GM23338 (cell line): ENCODE measurements at regions not wholly inside any gene's neighbourhood (a gene's known extent, or its start where the extent isn't known, plus 50 kb on each side); places are given as distances from the start of the nearest gene placed in this dataset.

Source experiments
- CREB1 ChIP-seq: fragments of 250-450 bp; sonication (Bioruptor Pico); IDR thresholded peaks from 2 replicates; pipeline ENCODE4 v1.5.0; 2020; ENCODE audit warnings: low read depth, mild to moderate bottlenecking, moderate library complexity
- ETS1 ChIP-seq: IDR thresholded peaks from 2 replicates; pipeline ENCODE4 v1.6.1; 2016; ENCODE audit warnings: antibody characterized with exemption
- EZH2phosphoT487 ChIP-seq: fragments of 200-600 bp; sonication (generic); IDR thresholded peaks from one replicate; pipeline ENCODE4 v1.8.1; 2018; ENCODE audit warnings: antibody characterized with exemption; ENCODE audit not compliant: unreplicated experiment
- JUNB ChIP-seq: IDR thresholded peaks from one replicate; pipeline ENCODE4 v1.6.1; 2016; ENCODE audit warnings: antibody characterized with exemption; ENCODE audit not compliant: unreplicated experiment
- POLR2AphosphoS5 ChIP-seq: IDR thresholded peaks from 2 replicates; pipeline ENCODE4 v1.6.1; 2016; ENCODE audit warnings: antibody characterized with exemption, low read depth
- REST ChIP-seq: IDR thresholded peaks from one replicate; pipeline ENCODE4 v1.6.1; 2018; ENCODE audit warnings: antibody characterized with exemption; ENCODE audit not compliant: unreplicated experiment
- STAT1 ChIP-seq: IDR thresholded peaks from one replicate; pipeline ENCODE4 v1.6.1; 2016; ENCODE audit warnings: antibody characterized with exemption; ENCODE audit not compliant: unreplicated experiment
- TF ChIP-seq, protein P1 (sequence below), 2 experiments: fragments of 200-600 bp in 1 of 2; sonication (generic) in 1 of 2; conservative IDR thresholded peaks; 2 replicates each; pipeline versions ENCODE4 v1.5.1 to v1.6.1; 2016 to 2017; ENCODE audit warnings: antibody characterized with exemption in 2 of 2, low read depth in 2 of 2, mild to moderate bottlenecking in 2 of 2, moderate library complexity in 1 of 2

GRCh38 chr17:69876757-69877156 lies 198.3 kb upstream of the KCNJ16 start:
- no peak for TF ChIP-seq CREB1
- TF ChIP-seq POLR2AphosphoS5: no peak
- TF ChIP-seq, protein P1, sequence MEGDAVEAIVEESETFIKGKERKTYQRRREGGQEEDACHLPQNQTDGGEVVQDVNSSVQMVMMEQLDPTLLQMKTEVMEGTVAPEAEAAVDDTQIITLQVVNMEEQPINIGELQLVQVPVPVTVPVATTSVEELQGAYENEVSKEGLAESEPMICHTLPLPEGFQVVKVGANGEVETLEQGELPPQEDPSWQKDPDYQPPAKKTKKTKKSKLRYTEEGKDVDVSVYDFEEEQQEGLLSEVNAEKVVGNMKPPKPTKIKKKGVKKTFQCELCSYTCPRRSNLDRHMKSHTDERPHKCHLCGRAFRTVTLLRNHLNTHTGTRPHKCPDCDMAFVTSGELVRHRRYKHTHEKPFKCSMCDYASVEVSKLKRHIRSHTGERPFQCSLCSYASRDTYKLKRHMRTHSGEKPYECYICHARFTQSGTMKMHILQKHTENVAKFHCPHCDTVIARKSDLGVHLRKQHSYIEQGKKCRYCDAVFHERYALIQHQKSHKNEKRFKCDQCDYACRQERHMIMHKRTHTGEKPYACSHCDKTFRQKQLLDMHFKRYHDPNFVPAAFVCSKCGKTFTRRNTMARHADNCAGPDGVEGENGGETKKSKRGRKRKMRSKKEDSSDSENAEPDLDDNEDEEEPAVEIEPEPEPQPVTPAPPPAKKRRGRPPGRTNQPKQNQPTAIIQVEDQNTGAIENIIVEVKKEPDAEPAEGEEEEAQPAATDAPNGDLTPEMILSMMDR (conservative IDR thresholded peaks at IDR 0.05; ENCODE audit: low read depth in 2 of 2): no peak
- TF ChIP-seq STAT1: no peak
- no peak for TF ChIP-seq ETS1
- no peak for TF ChIP-seq REST
- no peak for TF ChIP-seq JUNB
- no peak for TF ChIP-seq EZH2phosphoT487
